ENCODE measurements at regions not wholly inside any gene's neighbourhood (a gene's known extent, or its start where the extent isn't known, plus 50 kb on each side); places are given as distances from the start of the nearest gene placed in this dataset.

GRCh38 chr20:11546939-11547338, 370.8 kb upstream of the BTBD3 start:
- no peak for TF ChIP-seq CTCF (conservative IDR thresholded peaks at IDR 0.05; ENCODE audit: low read depth, low read length)

GRCh38 chr20:11549172-11550103, 368.3 kb upstream of the BTBD3 start:
- H3K4me3 ChIP-seq (ENCODE audit: low read length): no peak overlapping the region
- DNase-seq (ENCODE audit: low read depth): peak; percentile 37
- no peak for TF ChIP-seq CTCF (conservative IDR thresholded peaks at IDR 0.05; ENCODE audit: low read depth, low read length)

More at GRCh38 chr20:11546939-11547338, 370.8 kb upstream of the BTBD3 start:
- H3K4me3 ChIP-seq (ENCODE audit: low read length): no peak overlapping the region
- no peak for DNase-seq (ENCODE audit: low read depth)

- no peak for DNase-seq (ENCODE audit: low read depth)
- H3K4me3 ChIP-seq (ENCODE audit: low read length): no peak overlapping the region
- no peak for TF ChIP-seq CTCF (conservative IDR thresholded peaks at IDR 0.05; ENCODE audit: low read depth, low read length)
Observed at GRCh38 chr20:11550657-11551338, 366.9 kb upstream of the BTBD3 start.

GRCh38 chr20:11551479-11551878, 366.2 kb upstream of the BTBD3 start:
- DNase-seq (ENCODE audit: low read depth): no peak
- H3K4me3 ChIP-seq (ENCODE audit: low read length): no peak overlapping the region
- no peak for TF ChIP-seq CTCF (conservative IDR thresholded peaks at IDR 0.05; ENCODE audit: low read depth, low read length)

GRCh38 chr20:11553603-11554002, 364.1 kb upstream of the BTBD3 start:
- TF ChIP-seq CTCF (conservative IDR thresholded peaks at IDR 0.05; ENCODE audit: low read depth, low read length): peak; percentile 46
- H3K4me3 ChIP-seq (ENCODE audit: low read length): no peak overlapping the region
- DNase-seq (ENCODE audit: low read depth): no peak

- no peak for TF ChIP-seq CTCF (conservative IDR thresholded peaks at IDR 0.05; ENCODE audit: low read depth, low read length)
- DNase-seq (ENCODE audit: low read depth): no peak
Observed at GRCh38 chr20:11555510-11555909, 362.2 kb upstream of the BTBD3 start.

More at GRCh38 chr20:11555510-11555909, 362.2 kb upstream of the BTBD3 start:
- no peak overlapping the region for H3K4me3 ChIP-seq (ENCODE audit: low read length)
